Smooth muscle cell (in vitro differentiated cells): ENCODE measurements at regions not wholly inside any gene's neighbourhood (a gene's known extent, or its start where the extent isn't known, plus 50 kb on each side); places are given as distances from the start of the nearest gene placed in this dataset.

ENCODE experiments used
- DNase-seq: peaks from one replicate; lab custom pipeline; 2025; ENCODE audit not compliant: unreplicated experiment; lab: John Stamatoyannopoulos, UW
- H2AFZ ChIP-seq: fragments of 200-600 bp; sonication (generic); 2 replicates; pipeline ENCODE4 v1.6.0; 2016; ENCODE audit warnings: antibody characterized with exemption, low read depth, mild to moderate bottlenecking
- H3F3A ChIP-seq: fragments of 200-600 bp; sonication (generic); 2 replicates; pipeline ENCODE4 v1.6.0; 2017; ENCODE audit warnings: antibody characterized with exemption, low read depth
- H3K27ac ChIP-seq: fragments of 200-600 bp; sonication (generic); 2 replicates; pipeline ENCODE4 v1.5.1; 2016; ENCODE audit warnings: low read depth, mild to moderate bottlenecking
- H3K27me3 ChIP-seq: fragments of 200-600 bp; sonication (generic); 2 replicates; pipeline ENCODE4 v1.6.1; 2016; ENCODE audit warnings: low read depth, mild to moderate bottlenecking
- H3K36me3 ChIP-seq: fragments of 200-600 bp; sonication (generic); 2 replicates; pipeline ENCODE4 v1.5.1; 2016; ENCODE audit warnings: low read depth
- H3K4me1 ChIP-seq: fragments of 200-600 bp; sonication (generic); 2 replicates; pipeline ENCODE4 v1.5.1; 2016; ENCODE audit warnings: low read depth
- H3K4me2 ChIP-seq: fragments of 200-600 bp; sonication (generic); 2 replicates; pipeline ENCODE4 v1.6.0; 2016; ENCODE audit warnings: mild to moderate bottlenecking
- H3K4me3 ChIP-seq: fragments of 200-600 bp; sonication (generic); 2 replicates; pipeline ENCODE4 v1.5.1; 2016; ENCODE audit warnings: mild to moderate bottlenecking
- H3K79me2 ChIP-seq: fragments of 200-600 bp; sonication (generic); 2 replicates; pipeline ENCODE4 v1.6.0; 2016; ENCODE audit warnings: low read depth, mild to moderate bottlenecking
- H3K9ac ChIP-seq: fragments of 200-600 bp; sonication (generic); 2 replicates; pipeline ENCODE4 v1.6.0; 2016; ENCODE audit warnings: low read depth
- H3K9me3 ChIP-seq: fragments of 200-600 bp; sonication (generic); replicated peaks from 2 replicates; pipeline ENCODE4 v1.5.1; 2016; ENCODE audit warnings: low read depth
- H4K20me1 ChIP-seq: fragments of 200-600 bp; sonication (generic); 2 replicates; pipeline ENCODE4 v1.6.0; 2016; ENCODE audit warnings: low read depth
- CTCF ChIP-seq: fragments of 200-600 bp; sonication (generic); IDR thresholded peaks from 2 replicates; pipeline ENCODE4 v1.5.1; 2017; ENCODE audit warnings: borderline replicate concordance, mild to moderate bottlenecking, antibody characterized with exemption; ENCODE audit not compliant: insufficient read depth, poor library complexity, severe bottlenecking
- WGBS: methylation state at CpG from one replicate; pipeline ENCODE4 v1.1.7; 2016; ENCODE audit warnings: low lambda C conversion rate; 5-methylcytosine and 5-hydroxymethylcytosine counted together

GRCh38 chr1:193513032-193513431 is 326.6 kb upstream of the B3GALT2 start:
- H3K79me2 ChIP-seq, result no peaks in the 10 kb centered on the region
- H3K4me2 ChIP-seq, result no peak overlapping the region
- no peak overlapping the region for H2AFZ ChIP-seq
- H3K27ac ChIP-seq, result no peak overlapping the region
- no peaks in the 10 kb centered on the region for H4K20me1 ChIP-seq
- DNase-seq, result no peak
- H3K27me3 ChIP-seq, result no peaks in the 10 kb centered on the region
- H3K9ac ChIP-seq, result no peak overlapping the region
- H3K9me3 ChIP-seq, result no peaks in the 10 kb centered on the region
- no peak for TF ChIP-seq CTCF
- H3K4me1 ChIP-seq, result no peaks in the 10 kb centered on the region
- no peaks in the 10 kb centered on the region for H3K36me3 ChIP-seq
- 96% methylated on average over 2 of the region's 2 CpGs for WGBS
- H3F3A ChIP-seq, result no peaks in the 10 kb centered on the region
- no peak overlapping the region for H3K4me3 ChIP-seq

- TF ChIP-seq CTCF, result no peak
These were observed 318.5 kb upstream of the B3GALT2 start for GRCh38 chr1:193504920-193505319.

GRCh38 chr1:193498088-193498655 is 311.8 kb upstream of the B3GALT2 start:
- no peaks in the 10 kb centered on the region for H3K9me3 ChIP-seq
- H3K4me2 ChIP-seq, result peak overlapping the region; percentile 54
- no peak overlapping the region for H3K9ac ChIP-seq
- no peak overlapping the region for H2AFZ ChIP-seq
- H3F3A ChIP-seq, result no peaks in the 10 kb centered on the region
- H4K20me1 ChIP-seq, result no peaks in the 10 kb centered on the region
- H3K27ac ChIP-seq, result no peak overlapping the region
- no peaks in the 10 kb centered on the region for H3K36me3 ChIP-seq
- WGBS, result 44% methylated on average over 7 of the region's 7 CpGs
- no peak for TF ChIP-seq CTCF
- H3K4me3 ChIP-seq, result no peak overlapping the region
- no peaks in the 10 kb centered on the region for H3K27me3 ChIP-seq
- H3K4me1 ChIP-seq, result no peaks in the 10 kb centered on the region
- H3K79me2 ChIP-seq, result no peaks in the 10 kb centered on the region
- DNase-seq, result no peak

More at GRCh38 chr1:193504920-193505319, 318.5 kb upstream of the B3GALT2 start:
- no peaks in the 10 kb centered on the region for H3K4me1 ChIP-seq
- no peaks in the 10 kb centered on the region for H3K9me3 ChIP-seq
- no peaks in the 10 kb centered on the region for H3F3A ChIP-seq
- H3K9ac ChIP-seq, result no peak overlapping the region
- no peaks in the 10 kb centered on the region for H3K36me3 ChIP-seq
- no peaks in the 10 kb centered on the region for H4K20me1 ChIP-seq
- H3K79me2 ChIP-seq, result no peaks in the 10 kb centered on the region
- no peak overlapping the region for H3K27ac ChIP-seq
- H2AFZ ChIP-seq, result no peak overlapping the region
- no peak overlapping the region for H3K4me2 ChIP-seq
- no peak overlapping the region for H3K4me3 ChIP-seq
- no peaks in the 10 kb centered on the region for H3K27me3 ChIP-seq
- no peak for DNase-seq

- Histone ChIP-seq H4K20me1 (no peaks in the 10 kb centered on the region), H3K79me2 (no peaks in the 10 kb centered on the region), H3K9me3 (peaks cover 3% of the 10 kb centered on the region), H3K27ac (no peak overlapping the region), H3K9ac (no peak overlapping the region), H2AFZ (no peak overlapping the region), H3K27me3 (no peaks in the 10 kb centered on the region), H3K36me3 (no peaks in the 10 kb centered on the region), H3K4me1 (no peaks in the 10 kb centered on the region), H3K4me3 (no peak overlapping the region), H3K4me2 (no peak overlapping the region), H3F3A (no peaks in the 10 kb centered on the region)
- TF ChIP-seq CTCF, result no peak
- no peak for DNase-seq
- 47% methylated on average over 2 of the region's 2 CpGs for WGBS
These were observed 308.0 kb upstream of the B3GALT2 start for GRCh38 chr1:193494368-193494767.
